ENCODE measurements at regions not wholly inside any gene's neighbourhood (a gene's known extent, or its start where the extent isn't known, plus 50 kb on each side); places are given as distances from the start of the nearest gene placed in this dataset.

DNA sequence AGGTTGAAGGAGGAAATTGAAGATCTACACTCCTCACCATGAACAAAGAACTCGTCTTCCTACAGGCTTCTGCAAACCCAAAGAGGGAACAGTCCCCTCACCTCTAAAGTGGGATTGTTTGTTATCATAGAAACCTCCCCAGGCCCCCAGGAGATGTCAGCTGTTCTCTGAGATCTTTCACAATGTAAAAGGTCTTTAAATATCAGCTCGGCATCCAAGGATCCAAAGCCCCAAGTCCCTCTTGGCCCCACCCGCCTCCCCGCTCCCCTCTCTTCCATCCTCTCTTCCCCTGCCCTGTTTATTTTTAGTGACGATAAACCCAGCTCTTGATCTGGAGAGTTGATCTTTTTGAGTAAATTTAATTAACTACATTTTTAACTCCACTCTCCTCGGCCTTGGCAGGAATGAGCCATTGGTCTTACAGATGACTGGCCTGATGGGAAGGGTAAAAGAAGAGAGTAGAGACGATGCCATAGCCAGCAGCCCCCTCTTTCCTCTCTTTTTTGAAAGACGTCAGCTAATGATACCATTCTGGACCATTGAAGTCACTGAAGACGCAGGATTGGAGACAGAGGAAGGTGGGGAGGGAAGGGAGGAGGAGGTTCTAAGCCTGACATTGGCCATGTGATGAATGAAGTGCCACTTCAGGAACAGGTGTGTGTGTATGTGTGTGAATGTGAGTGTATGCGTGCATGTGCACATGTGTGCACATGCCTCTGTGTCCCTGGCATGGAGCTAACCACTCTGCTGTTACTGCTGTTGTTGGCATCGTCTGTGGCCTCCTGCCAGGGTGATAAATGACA, 521.8 kb downstream of the NTRK3 start:
- H3K4me3 ChIP-seq (ENCODE audit: low read length) = no peak overlapping the region
- H3K27ac ChIP-seq (ENCODE audit: low read depth in 1 of 2, low read length in 2 of 2) = no peak overlapping the region
- Mint-ChIP-seq H3K4me1 (ENCODE audit: low read depth) (peaks cover 12% of the 10 kb centered on the region), H3K9me3 (no peaks in the 10 kb centered on the region), H3K27me3 (no peaks in the 10 kb centered on the region), H3K27ac (no peak overlapping the region), H3K36me3 (ENCODE audit: low read depth) (no peaks in the 10 kb centered on the region), H3K4me3 (no peak overlapping the region)
- POLR2A ChIA-PET = no interaction called here
- H3K36me3 ChIP-seq (ENCODE audit: insufficient read depth, low read length) = no peaks in the 10 kb centered on the region
- DNase-seq (no peak), ATAC-seq (ENCODE audit: poor library complexity) (no peak)
- H3K27me3 ChIP-seq (ENCODE audit: control insufficient read depth in 1 of 2, insufficient read depth in 2 of 2, low read length in 2 of 2) = peaks cover 0 to 2% of the 10 kb centered on the region in 2 experiments
- H3K9me3 ChIP-seq (ENCODE audit: control insufficient read depth in 1 of 2, insufficient read depth in 1 of 2, low read length in 2 of 2) = peaks cover 0 to 4% of the 10 kb centered on the region in 2 experiments
- intact Hi-C loops (cut with DNase I, micrococcal nuclease) = no loop called here
- CTCF ChIA-PET = no interaction called here
- TF ChIP-seq, protein P1, sequence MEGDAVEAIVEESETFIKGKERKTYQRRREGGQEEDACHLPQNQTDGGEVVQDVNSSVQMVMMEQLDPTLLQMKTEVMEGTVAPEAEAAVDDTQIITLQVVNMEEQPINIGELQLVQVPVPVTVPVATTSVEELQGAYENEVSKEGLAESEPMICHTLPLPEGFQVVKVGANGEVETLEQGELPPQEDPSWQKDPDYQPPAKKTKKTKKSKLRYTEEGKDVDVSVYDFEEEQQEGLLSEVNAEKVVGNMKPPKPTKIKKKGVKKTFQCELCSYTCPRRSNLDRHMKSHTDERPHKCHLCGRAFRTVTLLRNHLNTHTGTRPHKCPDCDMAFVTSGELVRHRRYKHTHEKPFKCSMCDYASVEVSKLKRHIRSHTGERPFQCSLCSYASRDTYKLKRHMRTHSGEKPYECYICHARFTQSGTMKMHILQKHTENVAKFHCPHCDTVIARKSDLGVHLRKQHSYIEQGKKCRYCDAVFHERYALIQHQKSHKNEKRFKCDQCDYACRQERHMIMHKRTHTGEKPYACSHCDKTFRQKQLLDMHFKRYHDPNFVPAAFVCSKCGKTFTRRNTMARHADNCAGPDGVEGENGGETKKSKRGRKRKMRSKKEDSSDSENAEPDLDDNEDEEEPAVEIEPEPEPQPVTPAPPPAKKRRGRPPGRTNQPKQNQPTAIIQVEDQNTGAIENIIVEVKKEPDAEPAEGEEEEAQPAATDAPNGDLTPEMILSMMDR (IDR thresholded peaks at IDR 0.05) = no peak
- H3K4me1 ChIP-seq (ENCODE audit: insufficient read depth, low read length) = peaks cover 8% of the 10 kb centered on the region

DNA sequence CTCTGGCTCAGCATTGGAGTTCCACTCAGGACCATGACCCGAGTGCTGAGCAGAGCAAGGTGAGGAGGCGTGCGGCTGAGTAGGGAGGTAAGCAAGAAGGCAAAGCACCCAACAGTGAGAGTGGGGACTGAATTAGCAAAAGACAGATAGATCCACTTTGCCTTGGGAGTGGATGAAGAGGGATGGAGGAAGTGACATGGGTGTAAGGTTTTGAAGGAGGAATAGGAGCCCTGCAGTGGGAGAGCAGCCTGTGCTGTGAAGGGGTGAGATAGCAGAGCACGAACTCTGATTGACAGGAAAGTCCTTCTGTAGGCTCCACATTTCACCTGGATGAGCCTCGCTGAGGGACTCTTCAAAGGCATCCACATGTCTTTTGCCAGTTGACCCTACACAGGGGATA, 522.6 kb downstream of the NTRK3 start:
- Histone ChIP-seq H3K4me1 (ENCODE audit: insufficient read depth, low read length) (peaks cover 8% of the 10 kb centered on the region), H3K4me3 (ENCODE audit: low read length) (no peak overlapping the region), H3K27me3 (ENCODE audit: control insufficient read depth in 1 of 2, insufficient read depth in 2 of 2, low read length in 2 of 2) (peaks cover 0 to 2% of the 10 kb centered on the region in 2 experiments), H3K9me3 (ENCODE audit: control insufficient read depth in 1 of 2, insufficient read depth in 1 of 2, low read length in 2 of 2) (peaks cover 0 to 4% of the 10 kb centered on the region in 2 experiments), H3K36me3 (ENCODE audit: insufficient read depth, low read length) (no peaks in the 10 kb centered on the region), H3K27ac (ENCODE audit: low read depth in 1 of 2, low read length in 2 of 2) (no peak overlapping the region)
- Mint-ChIP-seq H3K36me3 (ENCODE audit: low read depth) (no peaks in the 10 kb centered on the region), H3K4me3 (no peak overlapping the region), H3K9me3 (no peaks in the 10 kb centered on the region), H3K27ac (no peak overlapping the region), H3K4me1 (ENCODE audit: low read depth) (peaks cover 12% of the 10 kb centered on the region), H3K27me3 (no peaks in the 10 kb centered on the region)
- intact Hi-C loops (cut with DNase I, micrococcal nuclease) = no loop called here
- ATAC-seq (ENCODE audit: poor library complexity) = no peak
- POLR2A ChIA-PET = no interaction called here
- no peak for DNase-seq
- CTCF ChIA-PET = no interaction called here
- TF ChIP-seq, protein P1 (IDR thresholded peaks at IDR 0.05) = no peak

DNA sequence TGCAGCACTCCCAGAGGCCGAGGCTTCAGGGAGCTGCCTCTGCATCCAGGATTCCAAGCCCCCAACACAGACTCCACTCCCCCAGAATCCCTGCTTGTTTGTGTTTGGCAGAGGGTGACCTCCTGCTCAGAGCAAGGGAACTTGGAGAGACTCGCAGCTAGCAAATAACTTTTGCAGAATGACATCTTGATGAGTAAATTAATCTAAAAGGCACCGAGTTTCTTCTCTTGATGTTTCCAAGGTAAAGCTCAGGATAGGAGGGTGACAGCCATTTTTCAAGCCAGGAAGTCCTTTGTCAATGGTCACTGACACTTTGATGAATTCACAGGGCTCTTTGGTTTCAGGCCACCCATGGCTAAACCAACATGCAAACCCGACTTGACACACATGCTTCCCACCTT, 523.0 kb downstream of the NTRK3 start:
- Mint-ChIP-seq H3K9me3 (no peaks in the 10 kb centered on the region), H3K4me1 (ENCODE audit: low read depth) (peaks cover 12% of the 10 kb centered on the region), H3K27ac (no peak overlapping the region), H3K36me3 (ENCODE audit: low read depth) (no peaks in the 10 kb centered on the region), H3K4me3 (no peak overlapping the region), H3K27me3 (no peaks in the 10 kb centered on the region)
- intact Hi-C loops (cut with DNase I, micrococcal nuclease) = no loop called here
- Histone ChIP-seq H3K4me1 (ENCODE audit: insufficient read depth, low read length) (peaks cover 8% of the 10 kb centered on the region), H3K27me3 (ENCODE audit: control insufficient read depth in 1 of 2, insufficient read depth in 2 of 2, low read length in 2 of 2) (peaks cover 0 to 2% of the 10 kb centered on the region in 2 experiments), H3K36me3 (ENCODE audit: insufficient read depth, low read length) (no peaks in the 10 kb centered on the region), H3K9me3 (ENCODE audit: control insufficient read depth in 1 of 2, insufficient read depth in 1 of 2, low read length in 2 of 2) (peaks cover 0 to 4% of the 10 kb centered on the region in 2 experiments), H3K4me3 (ENCODE audit: low read length) (no peak overlapping the region), H3K27ac (ENCODE audit: low read depth in 1 of 2, low read length in 2 of 2) (no peak overlapping the region)
- ATAC-seq (ENCODE audit: poor library complexity) (no peak), DNase-seq (no peak)
- POLR2A ChIA-PET = no interaction called here
- TF ChIP-seq, protein P1 (IDR thresholded peaks at IDR 0.05) = no peak
- CTCF ChIA-PET = no interaction called here

All from CD4-positive, alpha-beta T cell (primary cell).